ENCODE measurements at regions not wholly inside any gene's neighbourhood (a gene's known extent, or its start where the extent isn't known, plus 50 kb on each side); places are given as distances from the start of the nearest gene placed in this dataset.

GRCh38 chr11:70768346-70769095 is 370.2 kb downstream of the CTTN start:
- Histone ChIP-seq H3K27ac (no peak overlapping the region), H3K27me3 (no peaks in the 10 kb centered on the region), H3K4me1 (no peaks in the 10 kb centered on the region), H3K36me3 (no peaks in the 10 kb centered on the region), H3K4me3 (no peak overlapping the region), H3K9me3 (no peaks in the 10 kb centered on the region)
- TF ChIP-seq POLR2A (IDR thresholded peaks at IDR 0.05) (no peak), CTCF (IDR thresholded peaks at IDR 0.05) (no peak)
- DNase-seq: no peak

GRCh38 chr11:70769106-70769505 is 370.8 kb downstream of the CTTN start:
- Histone ChIP-seq H3K4me3 (no peak overlapping the region), H3K36me3 (no peaks in the 10 kb centered on the region), H3K4me1 (no peaks in the 10 kb centered on the region), H3K9me3 (no peaks in the 10 kb centered on the region), H3K27me3 (no peaks in the 10 kb centered on the region), H3K27ac (no peak overlapping the region)
- no peak for DNase-seq
- TF ChIP-seq CTCF (IDR thresholded peaks at IDR 0.05) (no peak), POLR2A (IDR thresholded peaks at IDR 0.05) (no peak)

GRCh38 chr11:70769521-70769920 is 371.2 kb downstream of the CTTN start:
- Histone ChIP-seq H3K27me3 (no peaks in the 10 kb centered on the region), H3K4me3 (no peak overlapping the region), H3K27ac (no peak overlapping the region), H3K9me3 (no peaks in the 10 kb centered on the region), H3K36me3 (no peaks in the 10 kb centered on the region), H3K4me1 (no peaks in the 10 kb centered on the region)
- DNase-seq: no peak
- TF ChIP-seq POLR2A (IDR thresholded peaks at IDR 0.05) (no peak), CTCF (IDR thresholded peaks at IDR 0.05) (no peak)

- no peaks in the 10 kb centered on the region for H3K36me3 ChIP-seq
- no peaks in the 10 kb centered on the region for H3K4me1 ChIP-seq
- H3K9me3 ChIP-seq: no peaks in the 10 kb centered on the region
- H3K27ac ChIP-seq: no peak overlapping the region
- no peak for DNase-seq
- H3K4me3 ChIP-seq: no peak overlapping the region
- TF ChIP-seq POLR2A (IDR thresholded peaks at IDR 0.05): no peak
- TF ChIP-seq CTCF (IDR thresholded peaks at IDR 0.05): no peak
- no peaks in the 10 kb centered on the region for H3K27me3 ChIP-seq
Observed at GRCh38 chr11:70771099-70771885, 373.0 kb downstream of the CTTN start.

- Histone ChIP-seq H3K27ac (no peak overlapping the region), H3K27me3 (no peaks in the 10 kb centered on the region), H3K4me3 (no peak overlapping the region), H3K9me3 (no peaks in the 10 kb centered on the region), H3K36me3 (no peaks in the 10 kb centered on the region), H3K4me1 (no peaks in the 10 kb centered on the region)
- no peak for TF ChIP-seq CTCF (IDR thresholded peaks at IDR 0.05)
- no peak for TF ChIP-seq POLR2A (IDR thresholded peaks at IDR 0.05)
- no peak for DNase-seq
Observed at GRCh38 chr11:70772950-70773349, 374.6 kb downstream of the CTTN start.
